Frontal cortex (tissue), 3 donors: ENCODE measurements at regions not wholly inside any gene's neighbourhood (a gene's known extent, or its start where the extent isn't known, plus 50 kb on each side); places are given as distances from the start of the nearest gene placed in this dataset.

Experiments used
- DNase-seq, 2 donors: peaks; one replicate each; pipeline ENCODE4 v3.0.0; 2012; ENCODE audit warnings: low spot score in 2 of 2
- FAIRE-seq: peaks from 2 replicates; lab custom pipeline; 2012; peaks lifted over from hg19 to GRCh38; lab: Jason Lieb, UNC
- donor health status: control.
- donor health status: control.
- donor health status: control.

- DNase-seq (no peak), FAIRE-seq (no peak)
Observed at GRCh38 chr9:13779106-13779505, 499.6 kb upstream of the MPDZ start.

- DNase-seq = no peak
Observed at GRCh38 chr9:13778631-13779030, 499.1 kb upstream of the MPDZ start.

GRCh38 chr9:13770956-13771355 is 491.5 kb upstream of the MPDZ start:
- FAIRE-seq = no peak
- DNase-seq = no peak

More at GRCh38 chr9:13778631-13779030, 499.1 kb upstream of the MPDZ start:
- no peak for FAIRE-seq

- FAIRE-seq (no peak), DNase-seq (no peak)
Observed at GRCh38 chr9:13769641-13770040, 490.1 kb upstream of the MPDZ start.

- FAIRE-seq (no peak), DNase-seq (no peak)
Observed at GRCh38 chr9:13769006-13769405, 489.5 kb upstream of the MPDZ start.

GRCh38 chr9:13762209-13762608 is 482.7 kb upstream of the MPDZ start:
- no peak for DNase-seq
- no peak for FAIRE-seq

- FAIRE-seq = no peak
- DNase-seq = no peak
Observed at GRCh38 chr9:13759551-13759950, 480.1 kb upstream of the MPDZ start.

GRCh38 chr9:13758936-13759335 is 479.4 kb upstream of the MPDZ start:
- FAIRE-seq (no peak), DNase-seq (no peak)

GRCh38 chr9:13756943-13757342 is 477.5 kb upstream of the MPDZ start:
- FAIRE-seq (no peak), DNase-seq (no peak)

GRCh38 chr9:13755551-13755950 is 476.1 kb upstream of the MPDZ start:
- DNase-seq = no peak
- FAIRE-seq = no peak

GRCh38 chr9:13750639-13751038 is 471.1 kb upstream of the MPDZ start:
- FAIRE-seq = no peak
- DNase-seq = no peak

- FAIRE-seq = no peak
- no peak for DNase-seq
Observed at GRCh38 chr9:13750061-13750460, 470.6 kb upstream of the MPDZ start.

GRCh38 chr9:13746876-13747275 is 467.4 kb upstream of the MPDZ start:
- FAIRE-seq (no peak), DNase-seq (no peak)

- DNase-seq = no peak
- FAIRE-seq = no peak
Observed at GRCh38 chr9:13744261-13744901, 464.9 kb upstream of the MPDZ start.

GRCh38 chr9:13737885-13738284 is 458.4 kb upstream of the MPDZ start:
- no peak for FAIRE-seq
- no peak for DNase-seq

GRCh38 chr9:13735181-13735580 is 455.7 kb upstream of the MPDZ start:
- DNase-seq (no peak), FAIRE-seq (no peak)

GRCh38 chr9:13734601-13735000 is 455.1 kb upstream of the MPDZ start:
- DNase-seq = no peak

GRCh38 chr9:13732290-13732689 is 452.8 kb upstream of the MPDZ start:
- DNase-seq (no peak), FAIRE-seq (no peak)

More at GRCh38 chr9:13734601-13735000, 455.1 kb upstream of the MPDZ start:
- FAIRE-seq = no peak

- DNase-seq (no peak), FAIRE-seq (no peak)
Observed at GRCh38 chr9:13731637-13732036, 452.1 kb upstream of the MPDZ start.

GRCh38 chr9:13729955-13730354 is 450.5 kb upstream of the MPDZ start:
- no peak for FAIRE-seq
- no peak for DNase-seq

- no peak for DNase-seq
- FAIRE-seq = no peak
Observed at GRCh38 chr9:13728917-13729811, 449.7 kb upstream of the MPDZ start.
